ENCODE measurements at regions not wholly inside any gene's neighbourhood (a gene's known extent, or its start where the extent isn't known, plus 50 kb on each side); places are given as distances from the start of the nearest gene placed in this dataset.
"Not testable (repeated sequence)": the region's sequence is repeated elsewhere in the genome, so short reads cannot be mapped to it uniquely, and the experiment has no call there.

DNA sequence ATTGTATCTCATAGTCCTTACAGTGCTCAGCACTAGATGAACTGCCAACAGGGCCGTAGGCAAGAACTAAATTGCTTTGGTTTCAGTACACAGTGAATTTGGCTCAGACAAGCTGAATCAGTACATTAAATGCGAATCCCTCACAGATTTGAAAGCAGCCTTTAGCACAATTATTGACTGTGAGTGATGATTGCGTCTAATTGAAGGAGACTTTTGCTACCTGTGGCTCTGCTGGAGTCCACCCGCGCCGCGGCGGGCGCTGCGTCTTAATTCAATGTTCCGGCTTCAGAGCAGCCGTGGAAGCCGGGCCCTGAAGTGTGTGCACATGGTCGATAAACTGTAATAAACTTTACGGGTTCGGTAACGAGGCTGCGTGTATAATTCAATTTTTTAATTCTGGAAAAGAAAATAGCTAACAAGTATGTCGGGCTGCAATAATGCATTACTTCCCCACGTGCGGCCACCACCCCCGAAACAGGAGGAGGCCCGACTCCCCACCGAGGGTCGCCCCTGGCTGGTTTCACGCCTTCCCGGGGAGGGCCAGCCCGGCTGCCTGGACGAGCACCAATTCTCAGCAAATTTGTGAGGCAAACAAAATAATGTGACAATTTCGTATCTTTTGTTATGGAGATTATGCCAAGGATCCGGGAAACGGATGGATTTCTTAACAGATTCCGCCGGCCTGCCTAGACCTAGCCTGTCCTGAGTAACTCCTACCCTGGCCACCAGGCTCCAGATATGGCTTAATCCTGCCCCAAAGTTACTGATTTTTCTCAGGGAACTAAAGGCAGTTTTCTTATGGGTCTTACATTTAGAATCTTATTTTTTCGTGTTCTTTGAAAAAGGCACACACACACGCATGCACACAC, 269.4 kb upstream of the IRX1 start:
- no peak overlapping the region for H3K4me3 ChIP-seq
- DNase-seq = no peak
- H3K27me3 ChIP-seq = no peaks in the 10 kb centered on the region
- no peaks in the 10 kb centered on the region for H3K9me3 ChIP-seq
- H3K36me3 ChIP-seq = no peaks in the 10 kb centered on the region

DNA sequence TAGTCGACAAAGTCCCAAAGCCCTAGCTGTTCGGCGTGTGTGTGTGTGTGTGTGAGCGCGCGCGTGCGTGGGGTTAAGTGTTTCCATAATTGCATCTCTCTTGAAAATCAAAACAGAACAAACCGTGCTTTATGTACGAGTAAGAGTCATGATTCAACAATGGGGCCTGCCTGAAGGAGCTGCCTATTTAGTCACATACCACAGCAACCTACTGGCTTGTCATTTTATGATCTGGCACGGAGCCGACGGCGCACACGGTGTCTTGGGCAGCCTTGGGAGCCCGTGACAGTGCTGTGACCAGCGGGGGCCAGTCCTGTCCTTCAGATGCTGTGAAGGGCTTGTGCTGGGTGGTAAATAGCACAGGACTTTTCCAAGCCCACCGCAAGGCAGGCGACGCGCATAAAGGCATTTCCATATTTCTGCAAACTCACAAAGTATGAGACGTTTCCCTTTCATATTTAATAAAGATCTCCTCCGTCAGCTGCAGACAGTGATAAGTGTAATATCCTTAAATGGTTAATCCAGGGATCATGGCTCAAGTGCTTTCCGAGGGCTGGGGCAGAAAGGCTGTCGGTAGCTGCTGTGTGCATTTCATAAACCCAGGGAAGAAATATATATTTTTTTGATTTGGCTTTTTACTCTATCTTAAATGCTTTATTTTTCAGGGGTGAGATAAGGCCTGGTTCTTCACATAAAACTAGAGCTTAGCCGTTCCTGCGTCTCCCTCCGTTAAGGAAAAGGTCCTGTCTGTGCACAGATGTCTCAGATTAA, 270.2 kb upstream of the IRX1 start:
- Histone ChIP-seq H3K4me3 (no peak overlapping the region), H3K36me3 (no peaks in the 10 kb centered on the region), H3K27me3 (no peaks in the 10 kb centered on the region), H3K9me3 (no peaks in the 10 kb centered on the region)
- DNase-seq = peak; percentile 44

DNA sequence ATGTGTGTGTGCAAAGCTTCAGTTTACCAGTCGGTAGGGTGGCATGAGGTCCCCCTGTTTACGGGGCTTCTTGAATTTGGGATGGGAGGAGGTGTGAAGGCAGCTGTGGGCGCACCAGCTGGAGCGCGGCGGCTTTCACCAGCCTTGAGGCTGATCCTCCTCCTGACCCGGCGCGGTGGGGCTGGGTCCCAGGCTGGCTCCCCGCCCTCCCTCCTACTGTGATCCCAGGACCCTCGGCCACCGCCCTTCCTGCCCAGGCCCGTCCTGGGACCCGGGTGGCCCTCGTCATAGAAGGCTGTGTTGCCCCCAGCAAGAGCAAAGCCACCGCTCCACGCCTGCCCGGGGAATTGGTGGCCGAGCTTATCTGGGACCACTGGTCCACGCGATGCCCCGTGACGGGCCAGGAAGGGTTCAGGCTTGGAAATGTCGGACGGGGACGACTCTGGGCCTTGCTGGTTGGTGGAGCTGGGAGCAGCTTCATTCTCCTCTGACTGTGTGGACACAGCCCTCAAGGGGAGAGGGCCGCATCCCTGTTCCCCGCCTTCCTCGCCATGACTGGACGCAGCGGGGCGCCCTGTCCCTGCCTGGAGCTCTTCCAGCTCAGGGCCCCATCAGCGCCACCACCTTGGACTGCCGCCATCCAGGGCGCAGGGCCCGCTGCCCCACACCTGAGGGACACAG, 271.1 kb upstream of the IRX1 start:
- Histone ChIP-seq H3K36me3 (no peaks in the 10 kb centered on the region), H3K9me3 (no peaks in the 10 kb centered on the region), H3K4me3 (no peak overlapping the region), H3K27me3 (no peaks in the 10 kb centered on the region)
- peak; percentile 27 for DNase-seq

DNA sequence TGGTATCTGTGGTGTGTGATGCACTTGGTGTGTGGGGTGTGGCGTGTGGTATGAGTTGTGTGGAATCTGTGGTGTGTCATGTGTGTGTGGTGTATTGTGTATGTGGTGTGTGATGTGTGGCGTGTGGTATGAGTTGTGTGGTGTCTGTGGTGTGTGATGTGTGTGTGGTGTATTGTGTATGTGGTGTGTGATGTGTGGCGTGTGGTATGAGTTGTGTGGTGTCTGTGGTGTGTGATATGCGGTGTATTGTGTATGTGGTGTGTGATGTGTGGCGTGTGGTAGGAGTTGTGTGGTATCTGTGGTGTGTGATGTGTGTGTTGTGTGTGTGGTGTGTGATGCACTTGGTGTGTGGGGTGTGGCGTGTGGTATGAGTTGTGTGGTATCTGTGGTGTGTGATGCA, 271.7 kb upstream of the IRX1 start:
- H3K9me3 ChIP-seq, H3K36me3 ChIP-seq, H3K27me3 ChIP-seq, H3K4me3 ChIP-seq, DNase-seq: not testable (repeated sequence)

DNA sequence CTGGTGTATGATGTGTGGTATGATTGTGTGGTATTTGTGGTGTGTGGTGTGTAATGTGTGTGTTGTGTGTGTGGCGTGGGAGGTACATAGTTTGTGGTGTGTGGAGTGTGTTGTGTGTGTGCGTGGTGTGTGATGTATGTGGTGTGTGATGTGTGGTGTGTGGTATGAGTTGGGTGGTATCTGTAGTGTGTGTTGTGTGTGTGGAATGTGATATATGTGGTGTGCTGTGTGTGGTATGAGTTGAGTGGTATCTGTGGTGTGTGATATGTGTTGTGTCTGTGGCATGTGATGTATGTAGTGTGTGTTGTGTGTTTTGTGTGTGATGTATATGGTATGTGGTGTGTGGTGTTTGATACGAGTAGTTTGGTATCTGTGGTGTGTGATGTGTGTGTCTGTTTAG, 272.5 kb upstream of the IRX1 start:
- no peak overlapping the region for H3K4me3 ChIP-seq
- no peaks in the 10 kb centered on the region; the same call in 1 of the 2 replicates for H3K27me3 ChIP-seq
- H3K9me3 ChIP-seq = no peaks in the 10 kb centered on the region
- no peaks in the 10 kb centered on the region for H3K36me3 ChIP-seq
- DNase-seq = no peak

DNA sequence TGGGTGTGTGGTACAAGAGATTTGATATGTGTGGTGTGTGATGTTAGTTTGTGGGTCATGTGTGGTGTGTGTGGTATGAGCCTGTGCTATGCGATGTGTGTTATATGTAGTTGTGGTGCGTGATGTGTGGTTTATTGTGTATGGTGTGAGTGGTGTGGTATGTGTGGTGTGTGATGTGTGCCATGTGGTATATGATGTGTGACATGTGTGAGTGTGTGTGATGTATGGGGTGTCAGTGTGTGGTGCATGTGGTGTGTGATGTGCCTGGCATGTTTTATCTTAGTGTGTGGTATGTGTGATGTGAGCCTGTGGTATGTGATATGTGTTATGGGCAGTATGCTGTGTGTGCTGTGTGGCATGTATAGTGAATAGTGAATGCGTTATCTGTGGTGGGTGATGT, 273.0 kb upstream of the IRX1 start:
- H3K9me3 ChIP-seq = no peaks in the 10 kb centered on the region
- H3K36me3 ChIP-seq = no peaks in the 10 kb centered on the region
- no peak for DNase-seq
- H3K4me3 ChIP-seq = no peak overlapping the region
- no peaks in the 10 kb centered on the region; the same call in 1 of the 2 replicates for H3K27me3 ChIP-seq

DNA sequence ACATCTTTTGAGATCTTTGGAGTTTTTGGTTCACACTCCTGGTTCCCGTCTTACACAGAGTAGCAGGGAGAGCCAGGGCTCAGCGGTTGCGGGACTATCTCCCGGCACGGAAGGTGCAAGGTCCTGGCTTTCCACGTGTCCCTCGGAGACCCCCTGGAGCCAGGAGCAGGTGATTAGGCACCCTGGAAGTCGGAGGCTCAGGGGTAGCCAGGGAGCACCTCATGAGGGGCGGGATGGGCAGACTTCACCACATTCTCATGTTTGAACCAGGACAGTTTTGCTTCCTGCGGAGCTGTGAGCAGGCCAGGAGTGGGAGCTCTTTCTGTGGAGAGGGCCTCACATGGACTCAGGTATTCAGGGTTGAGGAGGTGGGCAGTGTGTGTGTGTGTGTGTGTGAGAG, 273.7 kb upstream of the IRX1 start:
- Histone ChIP-seq H3K36me3 (no peaks in the 10 kb centered on the region), H3K9me3 (no peaks in the 10 kb centered on the region), H3K4me3 (no peak overlapping the region), H3K27me3 (no peaks in the 10 kb centered on the region; the same call in 1 of the 2 replicates)
- no peak for DNase-seq

DNA sequence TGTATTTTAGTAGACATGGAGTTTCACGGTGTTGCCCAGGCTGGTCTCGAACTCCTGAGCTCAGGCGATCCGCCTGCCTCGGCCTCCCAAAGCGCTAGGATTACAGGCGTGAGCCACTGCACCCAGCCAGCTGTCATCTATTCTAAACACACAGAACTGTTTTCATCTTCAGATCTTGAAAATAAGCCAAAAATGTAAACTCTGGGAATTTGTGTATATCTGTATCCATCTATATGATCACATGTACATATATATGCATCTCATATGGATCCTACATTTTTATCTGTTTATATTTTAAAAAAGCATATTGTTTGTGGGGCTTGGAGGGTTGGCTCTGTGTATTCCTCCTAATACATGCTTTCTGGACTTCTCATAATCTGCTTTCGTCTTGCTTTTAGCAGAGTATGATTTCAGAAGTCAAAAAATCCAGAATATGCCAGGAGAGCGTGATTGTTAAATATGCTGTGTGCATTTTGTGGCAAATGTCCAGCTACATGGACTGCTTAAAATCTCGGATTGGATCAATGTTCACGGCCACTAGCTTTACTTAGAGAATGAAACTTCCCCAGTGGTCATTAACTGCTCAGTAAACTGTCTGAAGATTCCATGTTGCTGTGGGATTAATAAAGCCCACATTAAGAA, 274.4 kb upstream of the IRX1 start:
- DNase-seq = no peak
- Histone ChIP-seq H3K27me3 (no peaks in the 10 kb centered on the region; the same call in none of the 2 replicates), H3K9me3 (no peaks in the 10 kb centered on the region), H3K36me3 (no peaks in the 10 kb centered on the region), H3K4me3 (no peak overlapping the region)

DNA sequence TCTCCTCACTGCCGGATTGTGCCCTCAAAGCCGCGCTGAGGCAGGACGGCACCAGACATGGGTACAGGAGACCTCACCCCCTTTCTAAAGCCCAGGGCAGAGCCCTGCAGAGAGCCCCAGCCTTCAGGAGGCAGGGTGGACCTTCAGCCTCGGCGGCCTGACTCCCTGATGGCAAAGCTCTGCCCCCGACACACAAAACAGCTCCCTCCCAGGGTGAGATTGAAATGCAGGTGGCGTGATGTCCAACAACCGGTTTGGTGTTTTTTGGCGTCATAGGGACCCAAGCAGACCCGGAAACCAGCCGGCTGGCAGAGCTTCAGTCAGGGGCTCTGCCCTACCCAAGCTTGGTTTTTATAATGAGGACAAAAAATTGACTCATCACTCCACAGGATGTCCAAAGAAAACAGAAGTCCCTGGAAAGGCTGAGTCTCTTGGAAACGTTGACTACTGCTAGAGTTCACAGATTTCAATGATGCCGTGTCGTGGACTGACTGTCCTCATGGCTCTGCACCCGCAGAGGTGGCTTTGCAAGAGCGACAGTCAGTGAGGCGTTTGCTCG, 275.2 kb upstream of the IRX1 start:
- Histone ChIP-seq H3K4me3 (peak overlapping the region; percentile 2; the same call in 1 of the 2 replicates), H3K36me3 (no peaks in the 10 kb centered on the region), H3K27me3 (no peaks in the 10 kb centered on the region; the same call in none of the 2 replicates), H3K9me3 (no peaks in the 10 kb centered on the region)
- peak; percentile 89 for DNase-seq

DNA sequence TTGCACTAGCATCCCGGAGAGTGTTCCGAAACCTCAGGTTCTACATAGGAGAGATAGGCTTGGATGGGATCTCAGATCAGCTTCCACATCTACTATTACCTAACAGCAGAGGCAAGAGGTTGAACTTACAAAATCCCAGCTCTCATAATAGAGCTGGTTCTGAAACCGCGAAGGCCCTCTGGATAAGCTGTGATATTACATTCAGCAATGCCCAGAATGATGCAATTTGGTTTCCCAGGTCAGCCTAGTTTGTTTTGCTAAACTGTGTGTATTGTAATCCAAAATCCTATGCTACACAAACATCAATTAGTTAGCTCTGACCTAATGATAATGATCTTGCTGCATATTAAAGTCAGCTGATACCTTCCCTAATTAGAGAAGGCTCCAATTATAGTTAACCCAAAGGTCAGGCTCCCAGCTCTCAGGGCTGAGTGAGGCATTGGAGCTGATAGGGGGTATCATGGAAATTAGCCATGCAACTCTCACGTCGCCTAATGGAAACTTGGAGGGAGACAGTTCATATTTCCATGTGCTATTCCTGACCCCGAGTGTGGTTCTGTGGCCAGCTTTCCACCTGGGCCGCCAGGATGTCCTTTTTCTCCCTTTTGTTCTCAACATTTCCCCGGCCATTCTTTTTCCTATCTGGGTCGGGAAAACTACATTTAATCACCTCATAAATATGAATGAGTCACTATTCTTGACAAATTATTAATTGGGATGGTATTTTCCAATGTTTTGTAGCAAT, 278.4 kb upstream of the IRX1 start:
- DNase-seq = no peak
- Histone ChIP-seq H3K27me3 (no peaks in the 10 kb centered on the region; the same call in none of the 2 replicates), H3K36me3 (no peaks in the 10 kb centered on the region), H3K9me3 (peaks cover 9% of the 10 kb centered on the region), H3K4me3 (no peak overlapping the region)

DNA sequence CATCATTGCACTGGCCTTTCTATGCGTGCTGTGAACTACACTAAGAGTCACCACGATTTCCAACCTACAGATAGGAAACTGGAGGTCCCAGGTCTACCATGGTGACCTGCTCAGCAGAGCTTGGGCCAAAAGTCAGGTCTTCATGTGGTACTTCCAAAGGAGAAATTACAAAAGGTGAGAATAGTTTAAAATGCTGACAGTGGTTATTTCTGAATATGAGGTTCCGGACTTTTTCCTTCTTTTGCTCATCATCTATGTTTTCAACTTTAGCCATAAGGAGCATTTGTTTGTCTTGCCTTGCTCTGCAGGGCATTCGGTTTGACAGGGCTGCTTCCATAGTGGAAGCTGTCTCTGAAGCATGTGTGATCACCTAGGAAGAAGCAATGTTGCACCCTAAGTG, 282.1 kb upstream of the IRX1 start:
- peaks cover 14% of the 10 kb centered on the region for H3K9me3 ChIP-seq
- no peak overlapping the region for H3K4me3 ChIP-seq
- no peaks in the 10 kb centered on the region; the same call in none of the 2 replicates for H3K27me3 ChIP-seq
- DNase-seq = no peak
- no peaks in the 10 kb centered on the region for H3K36me3 ChIP-seq

DNA sequence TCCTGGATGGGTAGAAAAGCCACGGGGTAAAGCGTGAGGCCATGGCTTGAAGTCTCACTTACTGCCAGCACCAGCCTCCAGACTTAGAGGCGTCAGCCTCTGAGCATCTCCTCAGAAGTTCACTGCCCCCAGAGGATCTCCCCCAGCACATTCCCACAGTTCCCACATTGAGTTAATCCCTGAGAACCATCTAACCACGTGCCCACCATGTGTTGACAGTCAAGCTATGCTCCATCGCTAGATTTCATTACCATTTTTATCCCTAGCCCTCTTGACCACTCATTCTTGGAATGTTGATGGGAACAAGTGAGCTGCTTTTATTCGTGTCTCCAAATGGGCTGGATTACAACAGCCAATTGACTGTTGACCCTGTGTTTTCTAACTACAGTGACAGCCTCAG, 283.3 kb upstream of the IRX1 start:
- no peaks in the 10 kb centered on the region; the same call in 1 of the 2 replicates for H3K27me3 ChIP-seq
- peaks cover 14% of the 10 kb centered on the region for H3K9me3 ChIP-seq
- no peak overlapping the region for H3K4me3 ChIP-seq
- no peaks in the 10 kb centered on the region for H3K36me3 ChIP-seq
- no peak for DNase-seq

DNA sequence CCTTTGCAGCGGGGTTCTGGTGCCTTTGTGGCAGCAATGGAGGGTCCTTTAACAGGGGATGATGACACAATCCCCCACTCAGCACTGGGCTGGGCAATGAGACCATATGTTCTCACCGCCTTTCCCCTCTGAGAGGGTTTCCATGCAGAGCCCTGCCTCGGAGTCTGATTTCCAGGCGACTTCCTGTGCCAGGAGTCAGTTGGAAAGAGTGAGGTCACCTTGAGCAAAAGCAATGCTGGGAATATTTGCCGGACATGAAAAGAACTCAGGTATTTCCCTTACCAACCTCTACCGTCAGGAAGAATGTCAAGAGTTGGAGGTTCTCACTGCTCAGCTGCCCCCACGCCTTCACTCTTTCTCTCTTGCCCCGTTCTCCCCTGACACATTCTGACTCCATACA, 284.2 kb upstream of the IRX1 start:
- no peak overlapping the region for H3K4me3 ChIP-seq
- no peak for DNase-seq
- H3K9me3 ChIP-seq = peaks cover 14% of the 10 kb centered on the region
- H3K36me3 ChIP-seq = no peaks in the 10 kb centered on the region
- H3K27me3 ChIP-seq = no peaks in the 10 kb centered on the region

DNA sequence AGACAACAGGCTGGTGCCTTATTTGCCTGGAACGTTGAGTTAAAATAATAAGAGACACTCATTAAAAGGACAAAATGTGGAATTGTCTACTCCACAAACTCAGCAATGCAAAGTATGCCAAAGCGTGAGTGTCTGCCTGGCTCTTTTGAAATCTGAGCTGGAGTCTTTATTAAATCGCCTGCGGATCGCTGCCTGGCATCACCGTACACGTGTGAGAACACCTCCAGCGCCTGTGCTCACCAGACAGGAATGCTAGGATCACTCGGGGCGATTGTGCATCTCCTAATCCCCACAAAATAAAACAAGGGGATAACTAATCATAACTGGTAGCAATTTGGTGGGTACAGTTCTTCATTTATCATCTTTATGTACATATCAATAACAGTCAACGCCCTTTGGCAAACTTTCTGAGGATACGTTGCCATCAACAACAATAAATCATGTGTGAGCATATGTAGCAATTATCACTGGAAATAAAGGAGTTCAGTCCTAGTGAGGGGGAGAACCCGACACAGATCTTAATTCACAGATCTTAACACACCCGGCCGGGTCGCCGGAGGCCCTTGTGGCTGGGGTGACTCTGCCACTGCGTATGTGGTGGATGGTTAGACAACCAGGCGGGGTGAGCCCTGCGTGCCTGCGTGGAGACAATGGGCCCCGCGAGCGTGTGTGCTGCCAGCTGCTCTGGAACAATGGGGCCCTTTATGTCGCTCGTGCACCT, 284.9 kb upstream of the IRX1 start:
- DNase-seq = peak; percentile 90
- Histone ChIP-seq H3K4me3 (no peak overlapping the region), H3K27me3 (no peaks in the 10 kb centered on the region), H3K9me3 (peaks cover 14% of the 10 kb centered on the region), H3K36me3 (no peaks in the 10 kb centered on the region)

DNA sequence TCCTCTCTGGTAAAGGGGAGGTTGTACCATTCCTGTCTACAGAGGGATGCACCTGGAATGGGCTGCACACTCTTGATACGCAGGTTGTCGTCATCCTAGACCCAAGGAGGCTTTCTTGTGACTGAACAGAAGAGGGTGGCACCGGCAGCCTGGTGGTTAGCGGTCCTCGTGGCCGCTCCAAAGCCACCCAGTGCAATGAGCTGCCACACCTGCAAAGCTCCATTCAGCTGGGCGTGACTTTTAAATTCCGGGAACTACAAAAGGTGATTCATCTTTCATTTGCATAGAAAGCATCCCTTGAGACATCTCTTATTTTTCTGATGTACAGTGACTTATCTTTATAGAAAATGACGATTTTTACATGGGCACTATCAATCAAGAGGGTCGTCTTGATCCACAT, 286.1 kb upstream of the IRX1 start:
- no peaks in the 10 kb centered on the region for H3K36me3 ChIP-seq
- H3K9me3 ChIP-seq = peaks cover 14% of the 10 kb centered on the region
- no peaks in the 10 kb centered on the region for H3K27me3 ChIP-seq
- no peak for DNase-seq
- H3K4me3 ChIP-seq = no peak overlapping the region

Data from MG63 (cell line).